HepG2 (cell line): ENCODE measurements at regions not wholly inside any gene's neighbourhood (a gene's known extent, or its start where the extent isn't known, plus 50 kb on each side); places are given as distances from the start of the nearest gene placed in this dataset.

Experiments used
- CREB1 ChIP-seq, 2 experiments: fragments of 450-650 bp in 1 of 2; IDR thresholded peaks; 2 replicates each; pipeline ENCODE4 v1.6.1; 2016 to 2017; ENCODE audit warnings: control low read depth in 1 of 2, mild to moderate bottlenecking in 1 of 2, missing compliant biosample characterization in 1 of 2, missing genetic modification characterization in 1 of 2
- HMGXB4 ChIP-seq, 2 experiments: sonication (generic) in 1 of 2; formaldehyde crosslinking in 1 of 2; IDR thresholded peaks; 2 replicates each; pipeline versions ENCODE4 v1.4.0 to v1.6.1; 2018 to 2020; ENCODE audit warnings: missing genetic modification reagents in 2 of 2, borderline replicate concordance in 1 of 2, low read depth in 1 of 2, mild to moderate bottlenecking in 1 of 2, missing biosample characterization in 1 of 2
- MYC ChIP-seq: sonication (generic); formaldehyde crosslinking; IDR thresholded peaks from 2 replicates; pipeline ENCODE4 v1.9.0; 2021; ENCODE audit warnings: missing genetic modification reagents, borderline replicate concordance
- RFX5 ChIP-seq: IDR thresholded peaks from 2 replicates; pipeline ENCODE4 v1.6.1; 2011; ENCODE audit warnings: low read depth, low read length, improper control_type of control experiment
- STAT6 ChIP-seq: sonication (generic); formaldehyde crosslinking; IDR thresholded peaks from 2 replicates; pipeline ENCODE4 v1.4.0; 2020; ENCODE audit warnings: missing genetic modification reagents, mild to moderate bottlenecking, borderline replicate concordance
- ZBTB33 ChIP-seq: sonication (generic); formaldehyde crosslinking; IDR thresholded peaks from 2 replicates; pipeline ENCODE4 v1.4.0; 2020; ENCODE audit warnings: missing genetic modification reagents
- ZNF263 ChIP-seq: sonication (generic); formaldehyde crosslinking; IDR thresholded peaks from 2 replicates; pipeline ENCODE4 v1.4.0; 2020; ENCODE audit warnings: missing genetic modification reagents

GRCh38 chr4:175422331-175422730 lies 389.7 kb downstream of the GPM6A start:
- TF ChIP-seq ZNF263: no peak
- TF ChIP-seq RFX5: no peak
- no peak for TF ChIP-seq HMGXB4 (CRISPR knock-in tag; IDR thresholded peaks at IDR 0.05; ENCODE audit: borderline replicate concordance in 1 of 2, low read depth in 1 of 2)
- TF ChIP-seq CREB1 (IDR thresholded peaks at IDR 0.05): no peak
- TF ChIP-seq CREB1 (CRISPR knock-in tag; IDR thresholded peaks at IDR 0.05): no peak
- no peak for TF ChIP-seq MYC (CRISPR knock-in tag)
- TF ChIP-seq ZBTB33 (CRISPR knock-in tag): no peak
- TF ChIP-seq STAT6 (CRISPR knock-in tag): no peak
